CD4-positive, alpha-beta T cell treated with Interleukin-1 beta for 1 hour (primary cell): ENCODE measurements at regions not wholly inside any gene's neighbourhood (a gene's known extent, or its start where the extent isn't known, plus 50 kb on each side); places are given as distances from the start of the nearest gene placed in this dataset.

ENCODE experiments used
- DNase-seq, 2 donors: peaks; one replicate each; pipeline ENCODE4 v3.0.0-alpha.2; 2020 to 2022

GRCh38 chr14:104520620-104521410 lies 58.7 kb upstream of the C14orf180 start:
- DNase-seq = no peak

- no peak for DNase-seq
These were observed 57.5 kb upstream of the C14orf180 start for GRCh38 chr14:104521816-104522745.

DNA sequence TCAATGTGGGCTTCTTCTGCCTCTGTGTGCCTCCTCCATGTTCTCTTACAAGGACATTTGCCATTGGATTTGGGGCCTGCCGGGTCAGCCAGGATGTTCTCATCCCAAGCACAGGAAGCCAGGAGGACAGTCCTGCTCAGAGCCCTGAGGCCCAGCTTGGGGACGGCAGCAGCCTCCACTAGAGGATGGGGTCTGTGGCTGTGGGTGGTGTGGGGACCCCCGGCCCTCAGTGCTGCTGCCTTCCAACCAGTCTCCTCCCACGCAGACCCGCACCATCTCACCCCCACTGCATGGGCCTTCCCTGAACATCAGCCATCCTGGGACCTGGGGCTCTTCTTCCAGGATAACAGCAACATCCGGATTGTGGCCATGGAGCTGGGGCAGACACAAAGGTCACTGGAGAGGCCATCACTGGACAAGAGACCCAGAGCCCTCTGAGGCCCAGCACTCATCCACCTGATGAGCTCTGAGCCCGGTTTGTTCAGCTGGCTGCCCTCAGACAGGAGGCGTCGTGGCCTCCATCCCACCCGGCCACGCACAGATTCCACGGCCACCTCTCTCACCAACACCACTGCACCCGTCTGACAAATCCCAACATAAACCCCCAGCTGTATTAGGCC lies 56.5 kb upstream of the C14orf180 start:
- no peak for DNase-seq

DNA sequence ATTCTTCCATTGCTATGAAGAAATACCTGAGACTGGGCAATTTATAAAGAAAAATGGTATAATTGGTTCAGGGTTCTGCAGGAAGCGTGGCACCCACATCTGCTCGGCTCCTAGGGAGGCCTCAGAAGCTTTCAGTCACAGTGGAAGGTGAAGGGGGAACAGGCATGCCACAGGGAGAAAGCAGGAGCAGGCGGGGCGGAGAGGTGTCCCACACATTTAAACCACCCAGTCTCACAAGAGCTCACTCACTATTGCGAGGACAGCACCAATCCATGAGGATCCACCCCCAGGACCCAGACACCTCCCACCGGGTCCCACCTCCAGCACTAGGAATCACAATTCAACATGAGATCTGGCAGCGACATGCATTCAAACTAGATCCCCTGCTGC lies 56.0 kb upstream of the C14orf180 start:
- DNase-seq = no peak

- no peak for DNase-seq
These were observed 54.8 kb upstream of the C14orf180 start for GRCh38 chr14:104524726-104525125.

- DNase-seq = no peak
These were observed 52.6 kb upstream of the C14orf180 start for GRCh38 chr14:104526723-104527645.

- DNase-seq = no peak
These were observed 51.6 kb upstream of the C14orf180 start for GRCh38 chr14:104527857-104528459.

- DNase-seq = no peak
These were observed 51.1 kb upstream of the C14orf180 start for GRCh38 chr14:104528496-104528895.
